H1 (cell line): ENCODE measurements at regions not wholly inside any gene's neighbourhood (a gene's known extent, or its start where the extent isn't known, plus 50 kb on each side); places are given as distances from the start of the nearest gene placed in this dataset.

Experiments used
- CTCF ChIA-PET: fragments of 300-600 bp; sonication (Branson Sonifier 250); formaldehyde crosslinking; loops from one replicate; lab custom pipeline; 2021; ENCODE audit not compliant: partially characterized antibody; lab: Charles Lee
- POLR2A ChIA-PET: fragments of 300-600 bp; sonication (Branson Sonifier 250); formaldehyde crosslinking; loops from one replicate; lab custom pipeline; 2021; ENCODE audit warnings: inconsistent platforms; ENCODE audit not compliant: partially characterized antibody; lab: Charles Lee
- DNase-seq, 2 experiments: peaks; one replicate each; pipeline versions ENCODE4 v3.0.0 to v3.0.0-alpha.2; 2010 to 2022; ENCODE audit warnings: low spot score in 2 of 2, low read depth in 1 of 2, mixed read lengths in 1 of 2
- FAIRE-seq: peaks from 2 replicates; lab custom pipeline; 2011; peaks lifted over from hg19 to GRCh38; lab: Jason Lieb, UNC
- H2AFZ ChIP-seq: 2 replicates; pipeline ENCODE4 v1.8.1; 2012; ENCODE audit warnings: low read length, inconsistent platforms
- H2AK5ac ChIP-seq: 2 replicates; pipeline ENCODE4 v1.6.1; 2013; ENCODE audit warnings: low read depth, low read length
- H2BK120ac ChIP-seq: replicated peaks from 2 replicates; pipeline ENCODE3; 2013; ENCODE audit warnings: low read depth, low read length, inconsistent platforms
- H2BK12ac ChIP-seq: 2 replicates; pipeline ENCODE4 v1.6.1; 2013; ENCODE audit warnings: low read depth, low read length
- H2BK15ac ChIP-seq: 2 replicates; pipeline ENCODE4 v1.6.1; 2013; ENCODE audit warnings: low read length
- H2BK20ac ChIP-seq: 2 replicates; pipeline ENCODE4 v1.6.1; 2013; ENCODE audit warnings: low read length
- H2BK5ac ChIP-seq: 2 replicates; pipeline ENCODE4 v1.6.1; 2013; ENCODE audit warnings: low read depth, low read length
- H3K14ac ChIP-seq: 2 replicates; pipeline ENCODE4 v1.6.1; 2013; ENCODE audit warnings: inconsistent platforms; ENCODE audit not compliant: insufficient read length
- H3K18ac ChIP-seq: 2 replicates; pipeline ENCODE4 v1.6.1; 2013; ENCODE audit warnings: low read length; ENCODE audit errors: extremely low read depth
- H3K23ac ChIP-seq: 2 replicates; pipeline ENCODE4 v1.6.1; 2013; ENCODE audit warnings: inconsistent platforms; ENCODE audit not compliant: insufficient read length
- H3K23me2 ChIP-seq: 2 replicates; pipeline ENCODE4 v1.6.1; 2013; ENCODE audit warnings: low read depth, low read length
- H3K27ac ChIP-seq: 2 replicates; pipeline ENCODE4 v1.6.1; 2011; ENCODE audit warnings: low read depth, low read length, inconsistent platforms
- H3K27me3 ChIP-seq, 4 experiments: replicated peaks in 1 of 4; 1 replicate in 1 of 4; 2 replicates in 3 of 4; pipeline versions ENCODE4 v1.6.1 to v1.8.1; 2011 to 2013; ENCODE audit warnings: low read length in 3 of 4, mild to moderate bottlenecking in 3 of 4, inconsistent platforms in 2 of 4, mixed read lengths in 2 of 4, moderate library complexity in 1 of 4; ENCODE audit not compliant: control insufficient read depth in 3 of 4, insufficient read depth in 3 of 4; ENCODE audit errors: extremely low read depth in 1 of 4
- H3K36me3 ChIP-seq, 4 experiments: 2 replicates each; pipeline versions ENCODE4 v1.6.1 to v1.8.1; 2011 to 2013; ENCODE audit warnings: mild to moderate bottlenecking in 4 of 4, low read length in 3 of 4, moderate library complexity in 2 of 4, control low read depth in 1 of 4, inconsistent platforms in 1 of 4; ENCODE audit not compliant: insufficient read depth in 4 of 4, control insufficient read depth in 2 of 4
- H3K4ac ChIP-seq: replicated peaks from 2 replicates; pipeline ENCODE3; 2013; ENCODE audit warnings: low read length, low read depth, mixed read lengths, inconsistent platforms; ENCODE audit not compliant: insufficient read length
- H3K4me1 ChIP-seq, 4 experiments: replicated peaks in 1 of 4; 1 replicate in 1 of 4; 2 replicates in 3 of 4; pipeline versions ENCODE4 v1.6.1 to v1.8.1; 2011 to 2013; ENCODE audit warnings: low read length in 3 of 4, inconsistent platforms in 2 of 4, mixed read lengths in 1 of 4; ENCODE audit not compliant: insufficient read depth in 4 of 4, control insufficient read depth in 3 of 4
- H3K4me2 ChIP-seq, 2 experiments: 2 replicates each; pipeline versions ENCODE4 v1.6.1 to v1.8.1; 2011 to 2013; ENCODE audit warnings: low read depth in 2 of 2, low read length in 2 of 2, control low read depth in 1 of 2, inconsistent platforms in 1 of 2, mild to moderate bottlenecking in 1 of 2; ENCODE audit not compliant: insufficient read depth in 1 of 2
- H3K4me3 ChIP-seq, 4 experiments: fragments of 200-600, 300-600 bp in 1 of 4; sonication (generic), shearing (Covaris generic), sonication (Bioruptor Twin) in 1 of 4; 2 replicates each; pipeline versions ENCODE4 v1.5.1 to v1.8.1; 2011 to 2016; ENCODE audit warnings: low read length in 4 of 4, low read depth in 3 of 4, control low read depth in 2 of 4, inconsistent platforms in 2 of 4, mild to moderate bottlenecking in 2 of 4, mixed read lengths in 1 of 4, moderate library complexity in 1 of 4; ENCODE audit not compliant: insufficient read depth in 2 of 4; ENCODE audit errors: extremely low read depth in 1 of 4
- H3K56ac ChIP-seq: replicated peaks from 2 replicates; pipeline ENCODE3; 2013; ENCODE audit warnings: low read depth, mild to moderate bottlenecking, mixed read lengths, low read length, inconsistent platforms; ENCODE audit not compliant: insufficient read length
- H3K79me1 ChIP-seq: 2 replicates; pipeline ENCODE4 v1.6.1; 2013; ENCODE audit warnings: low read depth, low read length, control low read depth
- H3K79me2 ChIP-seq, 2 experiments: 2 replicates each; pipeline versions ENCODE4 v1.6.1 to v1.8.1; 2012 to 2013; ENCODE audit warnings: low read length in 2 of 2, mild to moderate bottlenecking in 2 of 2, inconsistent platforms in 1 of 2; ENCODE audit not compliant: insufficient read depth in 2 of 2, control insufficient read depth in 1 of 2
- H3K9ac ChIP-seq, 4 experiments: replicated peaks in 1 of 4; 1 replicate in 1 of 4; 2 replicates in 3 of 4; pipeline versions ENCODE4 v1.6.1 to v1.8.1; 2011 to 2013; ENCODE audit warnings: low read depth in 3 of 4, low read length in 3 of 4, control low read depth in 2 of 4, mild to moderate bottlenecking in 2 of 4, moderate library complexity in 2 of 4, inconsistent platforms in 1 of 4; ENCODE audit errors: extremely low read depth in 1 of 4
- H3K9me3 ChIP-seq, 2 experiments: 2 replicates each; pipeline versions ENCODE4 v1.6.1 to v1.8.1; 2012 to 2013; ENCODE audit warnings: mild to moderate bottlenecking in 2 of 2, moderate library complexity in 2 of 2, control low read depth in 1 of 2, inconsistent platforms in 1 of 2, low read depth in 1 of 2, low read length in 1 of 2, mixed read lengths in 1 of 2; ENCODE audit not compliant: insufficient read depth in 2 of 2
- H4K20me1 ChIP-seq, 2 experiments: replicated peaks in 1 of 2; 2 replicates each; pipeline versions ENCODE3 to v1.8.1; 2011 to 2013; ENCODE audit warnings: inconsistent platforms in 2 of 2, low read length in 2 of 2, mild to moderate bottlenecking in 1 of 2; ENCODE audit not compliant: insufficient read depth in 2 of 2, control insufficient read depth in 1 of 2
- H4K5ac ChIP-seq: 2 replicates; pipeline ENCODE4 v1.6.1; 2013; ENCODE audit warnings: low read length, low read depth, mixed read lengths, inconsistent platforms; ENCODE audit not compliant: insufficient read length
- H4K8ac ChIP-seq: 2 replicates; pipeline ENCODE4 v1.8.0; 2013; ENCODE audit warnings: mild to moderate bottlenecking, moderate library complexity, low read length, inconsistent platforms; ENCODE audit not compliant: insufficient read depth; ENCODE audit errors: extremely low read depth
- H4K91ac ChIP-seq: replicated peaks from 2 replicates; pipeline ENCODE3; 2013; ENCODE audit warnings: low read length, mixed read lengths, inconsistent platforms; ENCODE audit not compliant: insufficient read length
- BCL11A ChIP-seq, 2 experiments: IDR thresholded peaks; one replicate each; pipeline ENCODE4 v1.6.1; 2011; ENCODE audit warnings: low read depth in 2 of 2, low read length in 2 of 2, mild to moderate bottlenecking in 2 of 2
- CHD2 ChIP-seq: IDR thresholded peaks from 2 replicates; pipeline ENCODE4 v1.6.1; 2012; ENCODE audit warnings: low read length, improper control_type of control experiment
- EP300 ChIP-seq, 2 experiments: IDR thresholded peaks; 1 replicate in 1 of 2; 2 replicates in 1 of 2; pipeline ENCODE4 v1.6.1; 2011 to 2012; ENCODE audit warnings: low read depth in 2 of 2, low read length in 2 of 2, mild to moderate bottlenecking in 2 of 2, borderline replicate concordance in 1 of 2, inconsistent platforms in 1 of 2, moderate library complexity in 1 of 2
- JUND ChIP-seq: IDR thresholded peaks from 2 replicates; pipeline ENCODE4 v1.6.1; 2011; ENCODE audit warnings: mild to moderate bottlenecking, improper control_type of control experiment, low read length
- SAP30 ChIP-seq: fragments of 300-600 bp; sonication (generic); IDR thresholded peaks from 2 replicates; pipeline ENCODE4 v1.7.1; 2012; ENCODE audit warnings: low read length, moderate library complexity, mild to moderate bottlenecking, inconsistent platforms; ENCODE audit not compliant: insufficient read depth, insufficient replicate concordance
- SIN3A ChIP-seq, 2 experiments: IDR thresholded peaks in 1 of 2; conservative IDR thresholded peaks in 1 of 2; 2 replicates each; pipeline ENCODE4 v1.6.1; 2011 to 2012; ENCODE audit warnings: low read length in 2 of 2, improper control_type of control experiment in 1 of 2, low read depth in 1 of 2, mild to moderate bottlenecking in 1 of 2
- SIX5 ChIP-seq: IDR thresholded peaks from 2 replicates; pipeline ENCODE4 v1.6.1; 2011; ENCODE audit warnings: mild to moderate bottlenecking, low read depth, low read length
- SUZ12 ChIP-seq: fragments of 200-600 bp; sonication (generic); IDR thresholded peaks from 2 replicates; pipeline ENCODE4 v1.6.1; 2012; ENCODE audit warnings: mild to moderate bottlenecking, inconsistent platforms, low read length, moderate library complexity, mixed read lengths
- TAF7 ChIP-seq: optimal IDR thresholded peaks from 2 replicates; pipeline ENCODE3; 2011; ENCODE audit warnings: low read depth, mild to moderate bottlenecking, inconsistent platforms, low read length, moderate library complexity, borderline replicate concordance
- TBP ChIP-seq: IDR thresholded peaks from 2 replicates; pipeline ENCODE4 v1.6.1; 2011; ENCODE audit warnings: low read depth, low read length, improper control_type of control experiment
- USF2 ChIP-seq: IDR thresholded peaks from 2 replicates; pipeline ENCODE4 v1.6.1; 2011; ENCODE audit warnings: low read length, improper control_type of control experiment
- ZNF274 ChIP-seq: IDR thresholded peaks from 2 replicates; pipeline ENCODE4 v1.7.0; 2012; ENCODE audit warnings: low read length, borderline replicate concordance; ENCODE audit errors: extremely low read depth
- WGBS, 2 experiments: shearing (Covaris generic) in 1 of 2; methylation state at CpG; one replicate each; pipeline versions ENCODE4 v1.1.6 to v1.1.7; 2013 to 2015; ENCODE audit warnings: low lambda C conversion rate in 2 of 2, mixed read lengths in 2 of 2, inconsistent platforms in 1 of 2, low coverage in 1 of 2, missing lambda C conversion rate in 1 of 2; ENCODE audit not compliant: insufficient replicate concordance in 2 of 2, insufficient coverage in 1 of 2, insufficient read length in 1 of 2; ENCODE audit errors: extremely low coverage in 1 of 2, missing lambda C conversion rate in 1 of 2; 5-methylcytosine and 5-hydroxymethylcytosine counted together

GRCh38 chr10:78505657-78506056 lies 472.0 kb downstream of the RPS24 start:
- H3K9me3 ChIP-seq, result peaks cover 0 to 3% of the 10 kb centered on the region in 2 experiments; a peak in 1 of 4 replicates
- H4K91ac ChIP-seq, result no peak overlapping the region
- no peaks in the 10 kb centered on the region for H3K4me1 ChIP-seq
- H2BK15ac ChIP-seq, result no peak overlapping the region
- no peaks in the 10 kb centered on the region for H4K20me1 ChIP-seq
- no peaks in the 10 kb centered on the region for H3K27me3 ChIP-seq
- POLR2A ChIA-PET, result no interaction called here
- no peak overlapping the region for H3K4me2 ChIP-seq
- no peak overlapping the region for H2BK5ac ChIP-seq
- no peak overlapping the region for H3K23ac ChIP-seq
- CTCF ChIA-PET, result interaction anchor here (1.0 kb wide), 1 partner anchor 41 kb away, joined by 5 read pairs; no protein-coding TSS in a partner anchor
- H2BK12ac ChIP-seq, result no peak overlapping the region
- TF ChIP-seq SIN3A (conservative IDR thresholded peaks at IDR 0.05 in 1 of 2, IDR thresholded peaks at IDR 0.05 in 1 of 2; ENCODE audit: low read depth in 1 of 2, low read length in 2 of 2) (no peak), SAP30 (no peak), SUZ12 (no peak), EP300 (IDR thresholded peaks at IDR 0.05; ENCODE audit: borderline replicate concordance in 1 of 2, low read depth in 2 of 2, low read length in 2 of 2) (no peak), SIX5 (no peak), CHD2 (no peak), BCL11A (IDR thresholded peaks at IDR 0.05; ENCODE audit: low read depth in 2 of 2, low read length in 2 of 2) (no peak), TBP (no peak), JUND (no peak), TAF7 (no peak), USF2 (no peak), ZNF274 (no peak)
- no peak overlapping the region for H2AFZ ChIP-seq
- H4K8ac ChIP-seq, result no peak overlapping the region
- no peak overlapping the region for H3K4me3 ChIP-seq
- no peaks in the 10 kb centered on the region for H3K79me1 ChIP-seq
- FAIRE-seq, result no peak
- H3K23me2 ChIP-seq, result no peaks in the 10 kb centered on the region
- H3K9ac ChIP-seq, result no peak overlapping the region
- H3K4ac ChIP-seq, result no peak overlapping the region
- H3K56ac ChIP-seq, result no peak overlapping the region
- H3K18ac ChIP-seq, result no peak overlapping the region
- no peak overlapping the region for H2BK120ac ChIP-seq
- DNase-seq, result no peak
- no peak overlapping the region for H4K5ac ChIP-seq
- 89% methylated on average over 4 of the region's 4 CpGs; no CpG with 5 or more reads in 1 of the 2 experiments for WGBS, 2 experiments
- no peaks in the 10 kb centered on the region for H3K36me3 ChIP-seq
- H3K79me2 ChIP-seq, result no peaks in the 10 kb centered on the region
- H3K27ac ChIP-seq, result no peak overlapping the region
- H2AK5ac ChIP-seq, result no peak overlapping the region
- no peak overlapping the region for H3K14ac ChIP-seq
- no peak overlapping the region for H2BK20ac ChIP-seq
